Osteocyte (in vitro differentiated cells): ENCODE measurements at regions not wholly inside any gene's neighbourhood (a gene's known extent, or its start where the extent isn't known, plus 50 kb on each side); places are given as distances from the start of the nearest gene placed in this dataset.

ENCODE experiments used
- DNase-seq: peaks from one replicate; pipeline ENCODE4 v3.0.0; 2021; ENCODE audit warnings: mixed read lengths; ENCODE audit not compliant: unreplicated experiment; ENCODE audit errors: extremely low spot score
- H3K27ac Mint-ChIP-seq: one replicate; pipeline ENCODE4 v1.8.0; 2021; ENCODE audit warnings: mild to moderate bottlenecking, mixed read lengths; ENCODE audit not compliant: unreplicated experiment
- H3K27me3 Mint-ChIP-seq: one replicate; pipeline ENCODE4 v1.8.0; 2021; ENCODE audit warnings: mixed read lengths; ENCODE audit not compliant: unreplicated experiment
- H3K36me3 Mint-ChIP-seq: one replicate; pipeline ENCODE4 v1.8.0; 2021; ENCODE audit warnings: mixed read lengths; ENCODE audit not compliant: unreplicated experiment
- H3K4me1 Mint-ChIP-seq: one replicate; pipeline ENCODE4 v1.8.0; 2021; ENCODE audit warnings: mixed read lengths; ENCODE audit not compliant: unreplicated experiment
- H3K4me3 Mint-ChIP-seq: one replicate; pipeline ENCODE4 v1.8.0; 2021; ENCODE audit warnings: mild to moderate bottlenecking, moderate library complexity, mixed read lengths; ENCODE audit not compliant: unreplicated experiment
- H3K9me3 Mint-ChIP-seq: one replicate; pipeline ENCODE4 v1.8.0; 2021; ENCODE audit warnings: mixed read lengths; ENCODE audit not compliant: unreplicated experiment
- CTCF ChIP-seq: fragments of 200-600 bp; sonication (generic); IDR thresholded peaks from 2 replicates; pipeline ENCODE4 v1.5.0; 2021; ENCODE audit warnings: antibody characterized with exemption, mild to moderate bottlenecking, moderate library complexity

GRCh38 chr14:31960039-31960438 is 117.1 kb upstream of the ARHGAP5 start:
- Mint-ChIP-seq H3K27ac (no peak overlapping the region), H3K4me3 (no peak overlapping the region), H3K27me3 (no peaks in the 10 kb centered on the region), H3K4me1 (peaks cover 4% of the 10 kb centered on the region), H3K36me3 (no peaks in the 10 kb centered on the region), H3K9me3 (no peaks in the 10 kb centered on the region)
- DNase-seq, result no peak
- TF ChIP-seq CTCF, result no peak

- no peaks in the 10 kb centered on the region for H3K9me3 Mint-ChIP-seq
- no peak overlapping the region for H3K4me3 Mint-ChIP-seq
- no peaks in the 10 kb centered on the region for H3K27me3 Mint-ChIP-seq
- DNase-seq, result no peak
- H3K27ac Mint-ChIP-seq, result no peak overlapping the region
- peaks cover 7% of the 10 kb centered on the region for H3K4me1 Mint-ChIP-seq
- TF ChIP-seq CTCF, result no peak
- H3K36me3 Mint-ChIP-seq, result no peaks in the 10 kb centered on the region
Measured at GRCh38 chr14:31961896-31962295, 115.2 kb upstream of the ARHGAP5 start.

- peaks cover 7% of the 10 kb centered on the region for H3K4me1 Mint-ChIP-seq
- H3K27me3 Mint-ChIP-seq, result no peaks in the 10 kb centered on the region
- H3K4me3 Mint-ChIP-seq, result no peak overlapping the region
- no peak overlapping the region for H3K27ac Mint-ChIP-seq
- no peak for DNase-seq
- no peak for TF ChIP-seq CTCF
- no peaks in the 10 kb centered on the region for H3K9me3 Mint-ChIP-seq
- H3K36me3 Mint-ChIP-seq, result no peaks in the 10 kb centered on the region
Measured at GRCh38 chr14:31962920-31963319, 114.2 kb upstream of the ARHGAP5 start.

GRCh38 chr14:31963587-31963986 is 113.5 kb upstream of the ARHGAP5 start:
- H3K4me1 Mint-ChIP-seq, result peaks cover 7% of the 10 kb centered on the region
- DNase-seq, result no peak
- TF ChIP-seq CTCF, result no peak
- H3K27me3 Mint-ChIP-seq, result no peaks in the 10 kb centered on the region
- no peak overlapping the region for H3K4me3 Mint-ChIP-seq
- H3K9me3 Mint-ChIP-seq, result no peaks in the 10 kb centered on the region
- no peaks in the 10 kb centered on the region for H3K36me3 Mint-ChIP-seq
- no peak overlapping the region for H3K27ac Mint-ChIP-seq

- Mint-ChIP-seq H3K27me3 (no peaks in the 10 kb centered on the region), H3K27ac (no peak overlapping the region), H3K9me3 (no peaks in the 10 kb centered on the region), H3K4me1 (peaks cover 7% of the 10 kb centered on the region), H3K4me3 (no peak overlapping the region), H3K36me3 (no peaks in the 10 kb centered on the region)
- DNase-seq, result no peak
- TF ChIP-seq CTCF, result no peak
Measured at GRCh38 chr14:31964490-31964889, 112.6 kb upstream of the ARHGAP5 start.
